ENCODE measurements at regions not wholly inside any gene's neighbourhood (a gene's known extent, or its start where the extent isn't known, plus 50 kb on each side); places are given as distances from the start of the nearest gene placed in this dataset.

DNA sequence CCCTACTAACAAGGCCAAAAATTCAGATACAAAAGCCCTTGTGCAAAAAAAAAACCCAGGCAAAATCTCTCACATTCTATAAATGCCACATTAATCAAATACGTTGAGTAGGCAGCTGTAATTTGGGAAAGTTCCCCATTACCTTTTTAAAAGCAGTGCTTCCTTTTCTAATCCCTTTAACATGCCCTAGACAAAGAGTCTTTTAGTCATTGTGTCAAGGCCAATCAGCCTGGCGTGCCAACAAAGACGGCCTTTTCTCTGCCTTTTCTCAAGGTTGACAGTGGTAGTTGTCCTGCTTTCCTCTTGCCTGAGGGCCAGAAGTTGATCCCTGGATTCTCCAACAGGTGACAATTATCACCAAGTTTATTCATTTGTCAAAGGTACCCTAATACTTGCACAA, 62.5 kb upstream of the METAP2 start:
- no peak for DNase-seq (ENCODE audit: low read depth)

DNA sequence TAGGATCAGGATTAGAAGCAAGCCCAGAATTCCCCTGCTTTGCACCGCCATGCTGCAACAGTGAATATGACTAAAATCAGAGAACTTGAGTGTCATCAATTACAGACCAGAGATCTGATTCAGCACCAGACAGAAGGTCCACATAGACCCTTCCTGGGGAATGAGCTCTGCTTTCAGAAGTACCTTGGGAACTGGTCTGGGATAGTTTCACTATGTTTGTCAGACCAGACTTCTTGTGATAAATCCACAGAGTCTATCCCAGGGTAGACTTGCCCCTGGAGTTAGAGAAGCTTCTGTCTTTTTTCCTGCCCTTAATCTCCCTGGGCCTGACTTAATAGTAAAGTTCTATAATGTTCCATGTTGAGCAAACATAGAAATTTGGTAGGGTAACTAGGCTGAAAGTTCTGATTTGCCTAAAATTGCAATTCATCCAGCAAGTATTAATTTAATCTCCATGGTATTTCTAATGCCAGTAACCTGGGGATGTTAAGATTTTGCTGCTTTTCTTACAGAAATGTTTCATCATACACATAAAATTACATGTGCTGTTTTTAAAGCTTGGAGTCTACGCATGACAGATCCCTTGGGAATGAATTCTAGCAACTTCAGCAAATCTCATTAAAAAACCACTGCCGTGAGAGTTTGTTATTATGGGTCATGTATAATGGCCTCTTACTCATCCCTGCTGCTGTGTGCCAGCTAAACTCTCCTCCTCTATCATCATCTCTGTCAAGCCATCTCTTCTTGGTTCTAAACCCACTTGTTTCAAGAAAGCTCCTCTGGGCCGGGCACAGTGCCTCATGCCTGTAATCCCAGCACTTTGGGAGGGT, 61.3 kb upstream of the METAP2 start:
- peak; percentile 98 for DNase-seq (ENCODE audit: low read depth)

DNA sequence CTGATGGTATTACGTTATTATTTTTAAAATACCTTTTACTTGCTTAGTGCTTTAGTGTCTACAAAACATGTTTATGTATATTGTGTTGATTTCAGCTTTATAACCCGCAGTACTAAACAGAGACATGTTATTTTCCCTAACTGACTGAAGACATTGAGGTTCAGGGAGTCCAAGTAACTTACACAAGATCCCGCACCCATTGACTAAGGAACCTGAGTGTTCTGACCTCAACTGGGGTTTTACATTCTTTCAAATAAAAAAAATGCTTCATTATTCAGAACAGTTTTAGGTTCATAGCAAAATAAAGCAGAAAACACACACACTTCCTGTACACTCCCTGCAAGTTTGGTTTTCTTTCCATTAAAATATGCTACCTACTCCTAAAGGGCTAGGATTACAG, 60.4 kb upstream of the METAP2 start:
- DNase-seq (ENCODE audit: low read depth) = peak; percentile 48

DNA sequence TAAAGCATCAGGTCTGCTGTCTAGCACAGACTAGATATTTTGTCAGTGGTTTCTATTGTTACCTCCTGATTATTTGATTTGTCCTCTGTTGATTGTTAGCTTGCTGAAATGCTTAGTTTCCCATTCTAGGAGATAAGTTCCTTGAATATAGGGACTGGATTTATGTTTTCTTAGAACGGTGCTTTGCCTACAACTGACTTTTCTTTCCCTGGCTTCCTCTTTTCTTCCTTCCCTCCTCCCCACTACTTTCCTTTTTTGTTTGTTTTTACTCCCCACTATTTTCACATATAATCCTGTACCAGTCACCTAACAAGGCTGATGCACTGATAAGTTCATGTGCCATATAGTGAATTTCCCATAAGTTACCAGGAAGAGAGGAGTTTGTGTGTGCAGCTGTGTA, 58.5 kb upstream of the METAP2 start:
- DNase-seq (ENCODE audit: low read depth) = no peak

DNA sequence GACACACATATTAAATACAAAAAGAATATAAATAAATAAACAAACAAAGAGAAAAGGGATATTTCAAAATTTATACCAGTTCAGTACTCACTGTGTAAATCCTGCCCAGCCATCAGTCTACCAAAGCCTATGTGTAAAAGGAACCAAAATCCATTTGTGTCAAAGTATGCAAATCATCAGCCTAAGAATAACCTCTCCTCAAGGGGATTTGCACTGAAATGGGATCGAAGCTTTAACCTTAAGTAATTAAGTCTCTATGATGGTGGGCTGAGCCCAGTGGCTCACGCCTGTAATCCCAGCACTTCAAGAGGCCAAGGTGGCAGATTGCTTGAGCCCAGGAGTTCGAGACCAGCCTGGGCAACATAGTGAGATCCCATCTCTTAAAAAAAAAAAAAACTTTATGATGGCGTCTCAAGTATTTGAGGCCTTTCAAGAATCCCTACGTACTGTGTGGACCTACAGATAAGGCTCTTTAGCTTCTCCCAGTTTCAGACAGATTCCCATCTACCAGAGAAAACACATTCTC, 57.8 kb upstream of the METAP2 start:
- no peak for DNase-seq (ENCODE audit: low read depth)

DNA sequence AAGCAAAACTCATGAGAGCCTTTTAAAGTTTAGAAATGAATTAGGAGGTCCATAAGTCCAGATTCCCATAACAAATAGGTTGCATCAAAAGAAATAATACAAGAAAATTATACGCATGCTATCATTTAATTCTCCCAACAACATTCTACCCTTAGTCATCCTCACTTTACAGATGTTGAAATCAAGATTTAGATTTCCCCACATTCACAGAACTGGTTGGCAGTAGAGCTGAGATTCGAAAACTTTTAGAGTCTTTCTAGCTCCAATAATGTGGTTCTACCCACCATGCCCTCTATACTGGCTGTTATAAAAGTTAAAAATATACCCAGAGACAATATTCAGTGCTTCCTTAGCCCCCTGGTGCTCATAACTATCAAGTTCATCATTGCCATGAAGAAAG, 56.6 kb upstream of the METAP2 start:
- peak; percentile 55 for DNase-seq (ENCODE audit: low read depth)

DNA sequence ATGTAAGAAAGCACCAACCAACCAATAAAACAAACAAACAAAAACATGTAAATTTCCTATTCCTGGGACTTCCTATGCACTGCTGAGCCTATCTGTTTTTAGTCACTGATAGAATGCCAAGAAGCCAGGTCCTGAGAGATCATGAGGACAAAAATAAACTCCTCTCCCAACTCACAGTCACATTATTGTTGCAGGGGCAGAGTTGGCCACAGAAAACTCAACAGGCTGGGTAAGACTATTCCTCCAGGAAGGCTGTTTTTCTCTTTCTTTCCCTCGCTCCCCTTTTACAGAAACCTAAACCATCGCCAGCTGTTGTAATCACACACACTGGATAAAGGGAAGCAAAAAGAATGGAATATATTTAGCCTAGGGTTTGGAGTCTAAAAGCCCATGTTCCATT, 55.8 kb upstream of the METAP2 start:
- no peak for DNase-seq (ENCODE audit: low read depth)
